Activated naive CD8-positive, alpha-beta T cell treated with anti-CD3 and anti-CD28 coated beads, Interleukin-2, amount 50 U/mL, for 24 hours (primary cell): ENCODE measurements at regions not wholly inside any gene's neighbourhood (a gene's known extent, or its start where the extent isn't known, plus 50 kb on each side); places are given as distances from the start of the nearest gene placed in this dataset.

Experiments
- ATAC-seq: fragments of 150-1000 bp; cut with Tn5 transposase; one replicate; pipeline ENCODE4 v1.10.0; 2021
- DNase-seq: peaks from one replicate; pipeline ENCODE4 v3.0.0; 2021
- H3K27ac Mint-ChIP-seq: one replicate; pipeline ENCODE4 v1.8.0; 2021; ENCODE audit warnings: mild to moderate bottlenecking, mixed read lengths
- H3K27me3 Mint-ChIP-seq: one replicate; pipeline ENCODE4 v1.8.0; 2021; ENCODE audit warnings: mixed read lengths
- H3K36me3 Mint-ChIP-seq: one replicate; pipeline ENCODE4 v1.8.0; 2021; ENCODE audit warnings: low read depth, mixed read lengths
- H3K4me1 Mint-ChIP-seq: one replicate; pipeline ENCODE4 v1.8.0; 2021; ENCODE audit warnings: mixed read lengths
- H3K4me3 Mint-ChIP-seq: one replicate; pipeline ENCODE4 v1.8.0; 2021; ENCODE audit warnings: mild to moderate bottlenecking, moderate library complexity, mixed read lengths
- H3K9me3 Mint-ChIP-seq: one replicate; pipeline ENCODE4 v1.8.0; 2021; ENCODE audit warnings: mixed read lengths

GRCh38 chr18:37640504-37640903 lies 74.9 kb upstream of the CELF4 start:
- Mint-ChIP-seq H3K4me3 (no peak overlapping the region), H3K36me3 (no peaks in the 10 kb centered on the region), H3K4me1 (no peaks in the 10 kb centered on the region), H3K27me3 (no peaks in the 10 kb centered on the region), H3K27ac (no peak overlapping the region), H3K9me3 (peaks cover 15% of the 10 kb centered on the region)
- DNase-seq (no peak), ATAC-seq (no peak)

GRCh38 chr18:37639846-37640245 lies 74.2 kb upstream of the CELF4 start:
- peaks cover 11% of the 10 kb centered on the region for H3K9me3 Mint-ChIP-seq
- no peaks in the 10 kb centered on the region for H3K27me3 Mint-ChIP-seq
- H3K27ac Mint-ChIP-seq = no peak overlapping the region
- DNase-seq (no peak), ATAC-seq (no peak)
- H3K4me3 Mint-ChIP-seq = no peak overlapping the region
- no peaks in the 10 kb centered on the region for H3K36me3 Mint-ChIP-seq
- no peaks in the 10 kb centered on the region for H3K4me1 Mint-ChIP-seq

- DNase-seq = no peak
- Mint-ChIP-seq H3K36me3 (no peaks in the 10 kb centered on the region), H3K27ac (no peak overlapping the region), H3K4me1 (no peaks in the 10 kb centered on the region), H3K4me3 (no peak overlapping the region), H3K9me3 (peaks cover 7% of the 10 kb centered on the region), H3K27me3 (no peaks in the 10 kb centered on the region)
- ATAC-seq = no peak
Measured at GRCh38 chr18:37637478-37637850, 71.9 kb upstream of the CELF4 start.

GRCh38 chr18:37636831-37637477 lies 71.4 kb upstream of the CELF4 start:
- Mint-ChIP-seq H3K27me3 (no peaks in the 10 kb centered on the region), H3K4me1 (no peaks in the 10 kb centered on the region), H3K9me3 (peaks cover 4% of the 10 kb centered on the region), H3K4me3 (no peak overlapping the region), H3K27ac (no peak overlapping the region), H3K36me3 (no peaks in the 10 kb centered on the region)
- ATAC-seq = no peak
- no peak for DNase-seq

- H3K4me1 Mint-ChIP-seq = no peaks in the 10 kb centered on the region
- H3K4me3 Mint-ChIP-seq = no peak overlapping the region
- no peak for DNase-seq
- no peaks in the 10 kb centered on the region for H3K27me3 Mint-ChIP-seq
- H3K36me3 Mint-ChIP-seq = no peaks in the 10 kb centered on the region
- no peak for ATAC-seq
- H3K9me3 Mint-ChIP-seq = peaks cover 3% of the 10 kb centered on the region
- H3K27ac Mint-ChIP-seq = no peak overlapping the region
Measured at GRCh38 chr18:37634516-37634915, 68.9 kb upstream of the CELF4 start.

- no peak overlapping the region for H3K27ac Mint-ChIP-seq
- no peak for DNase-seq
Measured at GRCh38 chr18:37631422-37631821, 65.8 kb upstream of the CELF4 start.

GRCh38 chr18:37630334-37630733 lies 64.7 kb upstream of the CELF4 start:
- Mint-ChIP-seq H3K9me3 (no peaks in the 10 kb centered on the region), H3K27me3 (no peaks in the 10 kb centered on the region), H3K4me1 (no peaks in the 10 kb centered on the region), H3K27ac (no peak overlapping the region), H3K4me3 (no peak overlapping the region), H3K36me3 (no peaks in the 10 kb centered on the region)
- ATAC-seq (no peak), DNase-seq (no peak)

More at GRCh38 chr18:37631422-37631821, 65.8 kb upstream of the CELF4 start:
- Mint-ChIP-seq H3K4me3 (no peak overlapping the region), H3K4me1 (no peaks in the 10 kb centered on the region), H3K36me3 (no peaks in the 10 kb centered on the region), H3K9me3 (no peaks in the 10 kb centered on the region), H3K27me3 (no peaks in the 10 kb centered on the region)
- no peak for ATAC-seq

- no peaks in the 10 kb centered on the region for H3K4me1 Mint-ChIP-seq
- no peaks in the 10 kb centered on the region for H3K36me3 Mint-ChIP-seq
- ATAC-seq = no peak
- H3K4me3 Mint-ChIP-seq = no peak overlapping the region
- no peak overlapping the region for H3K27ac Mint-ChIP-seq
- H3K27me3 Mint-ChIP-seq = no peaks in the 10 kb centered on the region
- DNase-seq = no peak
- H3K9me3 Mint-ChIP-seq = no peaks in the 10 kb centered on the region
Measured at GRCh38 chr18:37628470-37629220, 63.0 kb upstream of the CELF4 start.

GRCh38 chr18:37624318-37624717 lies 58.7 kb upstream of the CELF4 start:
- Mint-ChIP-seq H3K4me3 (no peak overlapping the region), H3K36me3 (no peaks in the 10 kb centered on the region), H3K27me3 (no peaks in the 10 kb centered on the region), H3K27ac (no peak overlapping the region), H3K4me1 (no peaks in the 10 kb centered on the region), H3K9me3 (no peaks in the 10 kb centered on the region)
- ATAC-seq = no peak
- no peak for DNase-seq

GRCh38 chr18:37619964-37620363 lies 54.4 kb upstream of the CELF4 start:
- Mint-ChIP-seq H3K27ac (no peak overlapping the region), H3K4me1 (no peaks in the 10 kb centered on the region)

GRCh38 chr18:37617623-37618022 lies 52.0 kb upstream of the CELF4 start:
- ATAC-seq = no peak
- Mint-ChIP-seq H3K9me3 (no peaks in the 10 kb centered on the region), H3K4me3 (no peak overlapping the region), H3K27ac (no peak overlapping the region), H3K4me1 (no peaks in the 10 kb centered on the region), H3K27me3 (no peaks in the 10 kb centered on the region), H3K36me3 (no peaks in the 10 kb centered on the region)
- no peak for DNase-seq

More at GRCh38 chr18:37619964-37620363, 54.4 kb upstream of the CELF4 start:
- ATAC-seq = no peak
- Mint-ChIP-seq H3K4me3 (no peak overlapping the region), H3K36me3 (no peaks in the 10 kb centered on the region), H3K9me3 (no peaks in the 10 kb centered on the region), H3K27me3 (no peaks in the 10 kb centered on the region)
- no peak for DNase-seq
